ENCODE measurements at regions not wholly inside any gene's neighbourhood (a gene's known extent, or its start where the extent isn't known, plus 50 kb on each side); places are given as distances from the start of the nearest gene placed in this dataset.
"Not testable (repeated sequence)": the region's sequence is repeated elsewhere in the genome, so short reads cannot be mapped to it uniquely, and the experiment has no call there.

DNA sequence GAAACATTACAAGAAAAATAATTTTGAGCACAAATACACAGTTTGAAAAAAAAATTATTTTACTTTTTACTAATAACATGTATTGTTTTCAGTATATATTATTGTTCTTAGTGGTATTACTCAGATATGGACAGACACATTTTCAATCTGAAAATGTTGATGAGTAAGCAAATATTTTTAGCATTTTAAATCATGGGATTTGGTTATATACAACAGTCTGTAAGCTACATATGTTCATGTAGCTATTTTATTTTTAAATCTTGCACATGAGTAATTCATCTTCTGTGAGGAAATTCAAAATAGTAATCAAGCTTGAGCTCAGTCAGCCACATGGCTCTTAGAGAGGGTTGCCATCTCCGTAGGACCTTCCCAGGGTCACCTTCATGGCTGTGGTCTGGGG, 471.9 kb downstream of the QKI start:
- no peak for DNase-seq (ENCODE audit: low read depth in 3 of 3)

DNA sequence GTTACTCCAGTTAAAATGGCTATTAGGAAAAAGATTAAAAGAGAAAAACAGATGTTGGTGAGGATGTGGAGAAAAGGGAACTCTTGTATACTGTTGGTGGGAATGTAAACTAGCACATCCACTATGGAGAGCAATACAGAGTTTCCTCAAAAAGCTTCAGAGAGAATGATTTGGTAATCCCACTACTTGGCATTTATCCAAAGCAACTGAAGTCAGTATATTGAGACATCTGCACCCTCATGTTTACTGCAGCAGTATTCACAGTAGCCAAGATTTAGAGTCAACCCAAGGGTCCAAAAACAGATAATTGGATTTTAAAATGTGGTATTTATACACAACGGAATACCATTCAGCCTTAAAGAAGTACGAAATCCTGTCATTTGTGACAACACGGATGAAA, 469.5 kb downstream of the QKI start:
- DNase-seq (ENCODE audit: low read depth in 3 of 3): no peak

DNA sequence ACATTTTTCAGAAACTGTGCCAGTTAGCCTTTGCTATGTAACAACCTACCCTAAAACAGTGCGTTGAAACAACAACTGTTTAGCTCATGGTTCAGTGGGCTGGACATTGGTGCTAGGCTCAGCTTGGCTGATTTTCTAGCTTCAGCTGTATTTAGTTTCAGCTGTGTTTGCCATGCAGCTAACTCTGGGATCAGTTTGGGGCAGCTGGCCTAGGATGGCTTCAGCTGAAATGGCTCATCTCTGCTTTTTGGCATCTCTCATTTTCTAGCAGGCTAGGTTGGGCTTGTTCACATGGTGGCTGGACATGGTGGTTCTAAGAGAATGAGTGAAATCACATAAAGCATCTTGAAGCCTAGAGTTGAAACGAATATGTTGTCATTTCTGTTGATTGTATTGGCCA, 464.2 kb downstream of the QKI start:
- no peak for DNase-seq (ENCODE audit: low read depth in 3 of 3)

DNA sequence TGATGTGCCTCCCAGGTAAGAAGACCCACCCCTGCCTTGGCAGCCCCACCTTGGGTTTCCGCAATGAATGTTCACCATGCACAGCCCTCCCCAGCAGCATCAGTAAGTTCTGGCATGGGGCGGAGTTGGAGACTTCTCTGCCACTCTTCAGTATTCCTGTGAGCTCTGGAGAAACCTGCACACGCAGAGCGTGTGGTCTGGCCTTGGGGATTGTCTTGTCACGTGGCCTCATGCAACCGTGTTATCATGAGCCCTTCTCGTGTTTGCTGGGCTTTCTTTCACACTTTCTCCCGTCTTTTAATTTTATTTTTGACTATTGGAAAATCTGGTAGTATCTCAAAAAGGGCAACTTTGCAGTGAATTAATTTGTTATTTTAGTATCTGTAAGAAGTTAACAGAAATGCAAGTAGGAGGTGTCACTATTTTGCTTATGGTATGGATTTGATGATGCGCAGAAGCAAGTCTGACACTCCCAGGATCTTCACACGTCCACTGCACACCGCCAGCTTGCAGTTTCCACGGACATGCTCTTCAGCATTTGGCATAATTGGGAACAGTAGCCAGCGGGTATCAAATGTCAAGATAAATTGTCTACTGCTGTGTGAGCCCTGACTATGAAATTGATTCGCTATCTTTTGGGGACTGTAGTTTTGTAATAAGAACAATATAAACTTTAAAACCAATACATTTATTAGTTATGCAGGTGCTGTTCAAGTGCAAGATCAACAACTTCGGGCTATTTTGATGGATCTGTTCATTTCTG, 463.5 kb downstream of the QKI start:
- no peak for DNase-seq (ENCODE audit: low read depth in 3 of 3)

DNA sequence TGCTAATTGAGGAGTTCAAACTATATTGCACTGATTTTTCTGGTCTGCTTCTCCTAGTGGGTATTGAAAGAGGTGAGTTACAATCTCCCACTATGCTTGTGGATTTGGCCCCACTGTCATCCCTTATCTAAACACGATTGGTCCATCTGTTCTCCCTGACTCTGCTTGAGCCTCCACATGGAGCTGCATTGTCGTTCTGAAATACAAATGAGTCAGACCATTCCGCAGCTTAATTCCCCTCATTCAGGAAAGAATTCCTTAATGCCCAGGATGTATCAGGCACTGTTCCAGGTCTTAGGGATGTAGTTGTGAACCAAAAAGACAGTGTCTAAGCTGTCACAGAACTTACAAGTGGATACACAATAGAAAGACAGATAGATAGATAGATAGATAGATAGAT, 461.9 kb downstream of the QKI start:
- DNase-seq (ENCODE audit: low read depth in 3 of 3): no peak

DNA sequence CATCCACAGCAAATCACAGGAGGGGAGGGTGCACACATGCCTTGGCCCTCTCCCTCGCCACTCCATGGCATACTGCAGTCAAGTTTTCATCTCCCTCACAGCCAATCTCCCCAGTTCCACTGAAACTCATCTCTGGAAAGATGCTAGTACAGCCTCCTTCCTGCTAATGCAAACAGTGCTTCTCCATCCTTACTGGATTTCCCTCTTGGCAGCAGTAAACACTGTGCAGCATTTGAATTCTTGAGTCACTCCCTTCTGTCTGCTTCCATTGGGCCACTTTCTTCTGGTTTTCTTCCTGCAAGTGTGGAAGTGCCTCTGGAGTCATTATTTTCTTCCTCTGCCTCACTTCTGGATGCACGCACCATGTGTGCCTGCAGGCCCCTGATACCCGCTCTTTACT, 460.3 kb downstream of the QKI start:
- no peak for DNase-seq (ENCODE audit: low read depth in 3 of 3)

DNA sequence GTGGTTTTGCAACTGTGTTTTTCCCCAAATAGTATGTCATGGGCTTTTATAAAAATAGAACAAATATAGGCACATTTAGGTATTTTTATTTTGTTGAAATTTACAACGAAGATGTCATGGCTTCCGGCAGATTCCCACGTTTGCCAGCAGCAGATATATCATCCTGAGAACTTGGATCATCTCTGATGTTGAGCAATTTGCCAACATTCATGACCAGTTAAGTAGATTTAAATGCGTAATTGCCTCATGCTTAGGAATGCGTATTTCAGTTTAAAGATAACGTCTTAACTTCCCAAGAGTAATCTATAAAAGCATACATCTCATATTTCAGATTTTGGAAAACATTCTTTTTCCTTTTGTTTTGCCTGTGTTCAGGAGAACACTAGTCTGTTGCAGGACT, 457.8 kb downstream of the QKI start:
- no peak for DNase-seq (ENCODE audit: low read depth in 3 of 3)

DNA sequence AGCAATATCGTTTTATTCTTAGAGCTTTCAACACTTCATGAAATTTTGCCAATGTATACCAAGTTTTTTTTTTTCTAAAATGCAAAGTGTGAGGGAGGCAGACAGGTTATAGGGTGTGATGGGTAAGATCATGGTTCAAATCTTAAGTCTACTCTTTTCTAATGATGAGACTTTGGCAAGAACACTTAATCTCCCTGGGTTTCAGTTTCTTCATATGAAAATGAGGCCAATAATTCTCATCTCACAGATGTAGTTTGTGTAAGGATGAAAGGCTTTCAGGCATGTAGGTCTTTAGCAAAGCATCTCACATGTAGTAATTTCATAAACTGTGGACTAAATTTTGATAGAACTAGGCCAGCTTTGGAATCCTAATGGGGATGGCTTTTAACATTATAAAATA, 457.1 kb downstream of the QKI start:
- no peak for DNase-seq (ENCODE audit: low read depth in 3 of 3)

DNA sequence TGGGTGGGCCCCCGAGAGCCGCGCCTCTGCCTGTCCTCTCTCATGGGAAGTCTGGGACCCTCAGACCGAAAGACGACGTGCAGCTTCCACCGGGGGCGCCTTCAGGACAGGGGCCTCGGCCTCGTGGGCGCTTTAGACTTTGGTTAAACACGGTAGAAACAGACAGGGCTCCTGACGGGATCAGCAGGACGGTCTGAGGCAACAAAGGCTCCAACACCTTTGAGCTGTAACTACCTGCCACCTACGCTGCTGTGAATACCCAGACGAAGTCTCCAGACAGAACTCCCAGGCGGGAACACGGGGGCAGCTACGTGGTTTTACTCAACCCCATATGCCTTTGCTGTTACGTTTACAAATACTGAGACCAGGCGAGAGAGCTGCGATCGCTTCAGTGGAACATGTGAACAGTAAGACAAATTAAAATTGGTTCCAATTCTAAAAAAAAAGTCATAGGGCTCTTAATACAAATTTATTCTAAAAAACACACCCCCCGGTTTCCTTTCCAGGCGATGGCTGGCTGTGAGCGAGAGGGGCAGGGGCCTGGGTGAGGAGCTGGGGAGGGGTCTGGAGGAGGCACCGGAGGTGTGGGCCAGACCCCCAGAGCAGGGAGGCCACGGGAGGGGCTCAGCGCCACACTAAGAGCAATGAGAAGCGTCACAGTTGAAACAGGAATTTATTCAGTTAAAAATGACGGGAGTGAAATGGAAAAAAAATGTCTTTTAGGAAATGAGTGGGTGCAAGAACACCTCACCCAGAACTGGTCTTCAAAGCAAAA, 453.2 kb downstream of the QKI start:
- no peak for DNase-seq (ENCODE audit: low read depth in 3 of 3)

DNA sequence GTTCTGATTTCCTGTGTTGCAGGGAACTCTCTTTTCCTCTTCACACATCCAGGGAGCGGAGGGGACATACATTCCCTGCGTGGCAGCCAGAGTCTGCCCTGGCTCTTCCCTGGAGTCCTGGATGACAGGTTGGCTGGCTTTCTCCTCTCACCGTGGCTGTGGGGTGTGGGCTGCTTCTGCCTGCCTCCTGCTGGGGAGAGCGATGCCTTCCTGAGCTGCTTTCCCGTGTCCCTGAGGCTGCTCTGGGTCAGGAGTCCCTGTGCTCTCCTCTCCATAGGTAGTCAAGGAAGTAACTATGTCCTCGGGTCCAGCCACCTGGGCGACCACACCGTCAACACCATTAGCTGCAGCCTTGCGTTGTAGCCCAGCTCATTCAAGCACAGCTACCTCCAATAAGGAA, 451.7 kb downstream of the QKI start:
- no peak for DNase-seq (ENCODE audit: low read depth in 3 of 3)

DNA sequence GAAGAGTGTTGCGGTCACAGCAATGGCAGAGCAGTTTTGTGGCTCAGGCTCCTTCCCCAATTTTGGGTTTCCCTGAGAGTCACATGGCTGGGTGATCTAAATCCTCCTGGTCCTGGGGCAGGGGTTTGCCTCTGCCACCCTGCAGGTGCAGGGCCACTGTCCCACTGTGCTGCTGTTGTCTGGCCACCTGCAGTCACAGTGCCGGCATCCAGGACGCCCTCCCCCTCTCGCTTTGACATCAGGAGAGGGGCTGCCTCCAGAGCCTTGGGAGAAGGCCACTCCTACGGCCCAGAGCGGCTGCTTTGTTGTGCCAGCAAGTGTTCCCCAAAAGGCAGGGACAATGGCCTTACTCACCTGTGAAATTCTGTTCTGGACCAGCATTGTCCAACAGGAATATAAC, 449.0 kb downstream of the QKI start:
- no peak for DNase-seq (ENCODE audit: low read depth in 3 of 3)

DNA sequence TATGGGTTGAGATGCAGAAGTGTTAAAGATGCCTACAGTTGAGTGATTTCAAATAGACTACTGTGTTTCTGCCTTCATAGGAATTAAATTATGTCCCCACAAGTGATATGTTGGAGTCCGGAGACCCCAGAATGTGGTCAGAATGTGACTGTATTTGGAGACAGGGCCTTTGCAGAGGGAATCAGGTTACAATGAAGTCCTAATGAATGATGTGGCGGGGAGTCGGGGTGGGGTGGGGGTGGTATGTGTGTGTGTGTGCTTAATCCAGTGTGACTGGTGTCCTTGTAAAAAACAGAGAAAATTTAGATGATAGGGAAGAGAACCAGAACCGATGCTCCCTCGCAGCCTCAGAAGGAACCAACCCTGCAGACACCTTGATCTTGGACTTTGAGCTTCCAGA, 448.2 kb downstream of the QKI start:
- DNase-seq (ENCODE audit: low read depth in 3 of 3): no peak

DNA sequence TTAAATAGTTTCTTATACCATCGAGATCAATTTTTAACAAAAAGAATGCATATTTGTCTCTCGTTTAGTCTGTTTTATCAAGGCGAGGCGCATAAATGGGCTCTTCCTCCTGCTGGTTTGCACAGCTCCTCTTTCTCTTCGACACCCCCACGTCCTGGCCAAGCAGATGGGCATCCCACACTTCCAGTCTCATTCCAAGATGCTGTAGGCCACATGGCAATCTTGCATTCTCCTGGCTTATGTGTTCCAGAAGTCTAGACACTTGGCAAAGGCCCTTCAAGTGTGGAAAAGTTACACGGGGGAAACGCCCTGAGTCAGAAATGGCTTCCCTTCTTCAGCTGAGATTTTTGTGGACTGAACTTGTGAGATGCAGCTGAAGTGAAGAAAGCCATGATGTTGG, 447.1 kb downstream of the QKI start:
- DNase-seq (ENCODE audit: low read depth in 3 of 3): no peak

DNA sequence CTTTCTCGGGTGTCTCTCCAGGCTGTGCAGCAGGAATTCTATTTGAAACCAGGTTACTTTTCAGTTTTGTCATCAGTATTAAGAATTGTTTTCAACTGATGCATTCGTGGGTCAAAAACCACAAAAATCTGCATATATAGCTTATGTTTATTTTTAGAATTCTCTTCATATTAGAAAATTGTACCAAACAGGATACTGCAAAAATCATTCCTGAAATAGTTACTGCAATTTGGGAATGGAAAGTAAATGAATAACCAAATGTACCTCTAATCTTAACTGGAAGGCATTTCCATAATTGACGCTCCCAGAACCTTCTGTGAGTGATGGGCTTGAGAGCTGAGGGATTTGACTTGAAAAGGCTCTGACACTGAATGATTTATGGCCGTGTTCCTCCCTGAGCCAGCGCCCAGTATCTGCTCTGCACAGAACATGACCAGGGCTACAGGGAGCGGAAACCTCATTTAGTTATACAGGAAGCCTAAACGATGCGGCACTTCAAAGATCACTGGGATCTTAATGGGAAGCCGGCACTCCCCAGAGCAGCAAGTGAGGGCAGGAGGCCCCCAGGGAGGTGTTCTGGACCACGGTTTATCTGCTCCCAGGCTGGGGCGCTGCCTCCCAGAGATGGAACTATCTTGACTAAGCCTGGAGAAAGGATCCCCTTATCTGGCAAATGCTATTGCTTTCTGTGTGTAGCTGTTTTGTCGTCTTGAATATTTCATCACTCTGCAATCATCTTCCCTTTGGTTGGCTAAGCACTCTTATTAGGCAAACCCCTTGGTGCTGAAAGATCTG, 446.0 kb downstream of the QKI start:
- DNase-seq (ENCODE audit: low read depth in 3 of 3): no peak

DNA sequence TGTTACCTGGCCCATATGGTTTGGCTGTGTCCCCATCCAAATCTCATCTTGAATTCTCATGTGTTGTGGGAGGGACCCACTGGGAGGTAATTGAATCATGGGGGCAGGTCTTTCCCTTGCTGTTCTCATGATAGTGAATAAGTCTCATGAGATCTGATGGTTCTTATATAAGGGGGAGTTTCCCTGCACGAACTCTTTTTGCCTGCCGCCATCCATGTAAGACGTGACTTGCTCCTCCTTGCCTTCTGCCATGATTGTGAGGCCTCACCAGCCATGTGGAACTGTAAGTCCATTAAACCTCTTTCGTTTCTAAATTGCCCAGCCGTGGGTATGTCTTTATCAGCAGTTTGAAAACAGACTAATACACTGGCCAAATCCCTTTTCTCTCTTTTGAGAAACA, 444.4 kb downstream of the QKI start:
- DNase-seq (ENCODE audit: low read depth in 3 of 3): not testable (repeated sequence)

DNA sequence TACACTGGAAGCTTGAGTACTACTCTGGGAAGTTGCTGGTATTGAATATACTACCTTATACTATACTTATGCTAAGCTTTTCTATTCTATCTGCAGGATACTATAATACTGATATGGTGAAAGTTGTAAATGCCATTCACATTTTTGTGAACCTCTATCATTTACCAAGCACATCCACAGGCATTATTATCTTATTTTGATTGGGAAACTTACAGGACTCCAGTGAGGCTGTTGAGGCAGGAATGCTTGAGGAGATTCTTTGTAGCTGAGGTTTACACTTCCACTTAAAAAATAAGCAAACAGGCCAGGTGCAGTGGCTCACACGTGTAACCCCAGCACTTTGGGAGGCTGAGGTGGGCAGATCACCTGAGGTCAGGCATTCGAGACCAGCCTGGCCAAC, 442.9 kb downstream of the QKI start:
- no peak for DNase-seq (ENCODE audit: low read depth in 3 of 3)

DNA sequence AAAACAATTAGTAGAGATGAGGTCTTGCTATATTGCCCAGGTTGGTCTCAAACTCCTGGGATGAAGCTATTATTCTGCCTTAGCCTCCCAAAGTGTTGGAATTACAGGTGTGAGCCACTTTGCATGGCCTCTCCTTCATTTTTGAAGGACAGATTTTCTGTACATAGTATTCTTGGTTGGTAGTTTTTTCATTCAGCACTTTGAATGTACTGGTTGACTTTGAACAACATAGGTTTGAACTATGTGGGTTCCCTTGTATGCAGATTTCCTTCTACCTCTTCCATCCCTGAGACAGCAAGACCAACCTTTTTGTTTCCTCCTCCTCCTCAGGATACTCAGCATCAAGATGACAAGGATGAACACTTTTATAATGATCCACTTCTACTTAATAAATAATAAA, 436.4 kb downstream of the QKI start:
- no peak for DNase-seq (ENCODE audit: low read depth in 3 of 3)

DNA sequence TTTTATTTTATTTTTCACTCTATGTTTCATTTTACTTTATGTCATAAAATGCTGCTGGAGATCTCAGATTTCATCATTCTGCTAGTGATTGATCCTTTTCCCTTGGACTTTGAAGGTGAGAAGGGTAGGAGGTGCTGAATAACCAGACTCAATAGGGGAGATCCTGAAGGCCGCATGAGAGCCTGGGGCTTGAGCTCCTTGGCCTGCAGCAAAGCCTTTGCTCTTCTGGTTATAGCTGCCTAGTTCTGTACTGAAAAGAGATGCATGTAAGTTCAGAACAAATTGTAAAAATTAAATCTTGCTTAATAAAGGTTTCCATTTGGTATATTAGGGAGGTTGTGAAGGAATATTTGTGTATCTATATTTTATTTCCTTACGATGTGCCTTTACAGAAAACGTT, 430.2 kb downstream of the QKI start:
- no peak for DNase-seq (ENCODE audit: low read depth in 3 of 3)

DNA sequence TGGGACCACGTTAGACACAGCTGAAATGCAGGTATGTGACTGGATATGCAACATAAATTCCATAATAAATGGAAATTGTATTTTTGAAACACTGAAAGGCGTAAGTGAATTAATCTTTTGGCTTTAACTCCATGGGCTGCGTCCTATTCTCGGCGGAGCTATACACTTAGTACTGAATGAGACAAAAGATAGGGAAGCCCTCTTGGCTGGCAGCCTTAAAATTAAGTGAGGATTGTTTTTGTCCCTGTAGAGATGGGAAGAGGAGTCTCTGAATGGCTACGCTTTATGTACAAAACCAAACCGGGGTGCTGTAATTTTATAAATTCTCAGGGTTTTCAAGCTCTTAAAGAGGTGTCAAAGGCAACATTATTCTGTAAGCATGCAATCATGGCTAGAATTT, 429.8 kb downstream of the QKI start:
- DNase-seq (ENCODE audit: low read depth in 3 of 3): no peak

DNA sequence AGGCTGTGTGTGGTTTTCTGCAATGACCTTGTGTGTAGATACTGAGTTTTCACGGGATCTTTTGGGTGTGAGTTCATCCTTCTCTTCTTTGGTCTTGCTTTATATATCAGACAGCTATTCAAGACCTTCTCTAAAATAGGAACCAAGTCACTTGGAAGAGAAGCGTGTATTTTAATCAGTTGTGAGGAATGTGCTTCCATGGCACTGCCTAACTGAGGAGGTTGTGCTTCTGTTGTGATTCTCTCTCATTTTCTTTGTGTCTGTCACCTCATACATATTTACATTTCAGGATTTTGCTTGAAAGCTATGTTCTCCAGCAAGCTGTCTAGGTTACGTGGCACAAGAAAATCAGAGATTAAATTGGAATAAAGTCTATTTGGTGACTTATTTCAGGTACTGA, 428.7 kb downstream of the QKI start:
- no peak for DNase-seq (ENCODE audit: low read depth in 3 of 3)

DNA sequence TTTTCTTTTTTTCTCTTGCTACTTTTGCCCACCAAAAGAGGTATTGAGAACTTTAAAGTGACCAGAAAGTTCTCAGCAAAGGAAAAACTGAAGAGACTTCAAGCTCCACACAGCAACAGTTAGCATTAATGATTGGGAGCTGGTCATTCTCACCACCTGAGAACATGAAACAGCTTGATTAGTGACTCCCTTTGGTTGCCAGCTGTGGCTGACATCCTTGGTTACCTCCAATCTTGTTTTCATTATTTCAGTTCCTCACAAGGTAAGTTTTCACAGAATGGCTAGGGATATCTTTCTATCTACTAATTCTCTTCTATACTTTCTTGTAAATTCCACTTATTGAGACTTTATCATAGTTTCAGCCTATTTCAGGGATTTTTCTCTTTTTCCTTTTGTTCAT, 427.9 kb downstream of the QKI start:
- DNase-seq (ENCODE audit: low read depth in 3 of 3): no peak

DNA sequence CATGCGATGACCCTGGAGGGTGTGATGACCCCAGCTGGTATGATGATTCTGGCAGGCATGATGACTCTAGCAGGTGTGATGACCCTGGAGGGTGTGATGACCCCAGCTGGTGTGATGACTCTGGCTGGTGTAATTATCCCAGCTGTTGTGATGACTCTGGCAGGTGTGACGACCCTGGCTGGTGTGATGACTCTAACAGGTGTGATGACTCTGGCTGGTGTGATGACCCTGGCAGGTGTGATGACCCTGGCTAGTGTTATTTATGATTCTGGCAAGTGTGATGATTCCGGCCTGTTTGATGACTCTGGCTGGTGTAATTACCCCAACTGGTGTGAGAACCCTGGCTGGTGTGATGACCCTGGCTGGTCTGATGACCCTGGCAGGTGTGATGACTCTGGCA, 427.2 kb downstream of the QKI start:
- no peak for DNase-seq (ENCODE audit: low read depth in 3 of 3)

DNA sequence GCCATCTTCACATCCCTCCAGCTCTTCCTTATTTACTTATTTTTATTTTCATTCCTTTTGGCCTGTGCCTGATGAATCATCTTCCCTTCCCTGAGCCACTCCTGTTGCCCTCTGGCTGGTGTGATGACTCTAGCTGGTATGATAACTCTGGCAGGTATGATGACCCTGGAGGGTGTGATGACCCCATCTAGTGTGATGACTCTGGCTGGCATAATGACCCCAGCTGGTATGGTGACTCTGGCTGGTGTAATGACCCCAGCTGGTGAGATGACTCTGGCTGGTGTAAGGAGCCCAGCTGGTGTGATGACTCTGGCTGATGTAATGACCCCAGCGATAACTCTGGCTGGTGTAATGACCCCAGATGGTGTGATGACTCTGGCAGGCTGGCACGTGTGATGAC, 426.8 kb downstream of the QKI start:
- no peak for DNase-seq (ENCODE audit: low read depth in 3 of 3)

All from stimulated activated CD4-positive, alpha-beta T cell treated with anti-CD3 and anti-CD28 coated beads, TNF-alpha, amount 100 ng/mL, for 24 hours (primary cell).